ENCODE measurements at regions not wholly inside any gene's neighbourhood (a gene's known extent, or its start where the extent isn't known, plus 50 kb on each side); places are given as distances from the start of the nearest gene placed in this dataset.

DNA sequence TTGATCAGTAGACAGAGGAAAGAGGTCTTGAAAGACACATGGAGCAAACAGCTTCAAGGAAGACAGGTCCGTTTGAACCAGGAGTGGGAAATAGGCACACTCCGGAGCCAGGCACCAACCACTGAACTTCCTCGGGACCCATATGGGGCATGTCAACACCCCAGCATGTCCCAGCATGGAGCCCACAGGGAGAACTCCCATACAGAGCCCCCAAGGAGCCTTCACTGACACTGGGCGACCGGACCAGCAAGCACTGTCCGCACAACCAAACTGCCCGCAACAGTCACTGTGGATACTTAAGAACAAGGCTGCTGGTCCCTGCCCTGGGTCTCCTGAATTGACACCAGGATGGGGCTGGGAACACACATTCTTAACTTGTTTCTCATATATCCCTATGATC is 286.2 kb upstream of the SALL3 start:
- DNase-seq (ENCODE audit: low read depth in 2 of 2), result no peak

DNA sequence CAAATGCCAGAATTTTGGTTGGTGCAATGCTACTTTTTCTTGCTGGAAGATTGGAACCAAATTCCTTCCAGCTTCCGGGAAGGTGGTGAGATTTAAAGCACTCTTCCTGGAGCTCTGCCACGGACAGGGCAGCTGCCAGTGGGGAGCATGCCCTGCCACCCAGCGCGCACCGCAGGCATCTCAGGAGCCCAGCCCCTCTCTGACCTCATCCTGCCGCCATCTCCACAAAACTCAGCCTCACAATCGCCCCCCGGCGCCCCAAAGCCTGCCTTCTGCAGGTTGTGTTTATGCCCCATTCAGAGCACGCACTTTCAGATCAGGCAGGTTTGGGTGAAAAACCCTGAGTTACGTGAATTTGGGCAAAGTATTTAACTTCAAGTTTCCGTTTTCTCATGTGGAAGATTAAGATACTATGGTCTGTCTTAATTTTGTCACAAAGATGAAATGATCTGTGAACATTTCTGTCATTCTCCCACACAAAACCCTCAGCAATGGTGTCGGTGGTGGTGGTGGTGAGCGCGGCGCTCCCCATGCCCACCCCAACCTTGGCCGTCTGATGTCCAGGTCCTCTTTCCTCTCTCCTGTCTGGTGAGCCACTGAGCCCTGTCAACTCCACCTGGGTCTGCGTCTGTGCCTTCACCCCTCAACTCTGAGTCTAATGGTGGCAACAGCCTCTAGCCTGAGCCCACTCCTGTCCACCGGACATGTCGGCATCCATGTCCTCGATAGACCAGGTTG is 282.8 kb upstream of the SALL3 start:
- DNase-seq (ENCODE audit: low read depth in 2 of 2), result no peak

DNA sequence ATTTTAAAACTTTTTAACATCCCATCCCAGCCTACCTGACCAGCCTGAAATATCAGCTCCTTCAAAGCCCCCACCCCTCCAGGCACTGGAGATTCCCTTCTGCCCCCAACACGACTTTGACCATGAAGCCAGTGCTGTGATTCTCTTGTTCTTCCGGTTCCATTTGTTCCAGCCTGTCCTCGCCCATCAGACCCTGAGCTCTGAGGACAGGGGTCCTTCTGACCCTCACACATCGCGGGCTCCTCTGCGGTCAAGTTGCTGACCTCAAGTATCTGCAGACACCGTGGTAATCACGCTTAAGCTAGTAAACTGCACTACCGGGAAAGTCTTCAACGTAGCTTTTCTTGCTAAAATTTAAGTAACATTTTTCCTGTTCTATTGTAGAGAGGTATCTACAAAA is 282.2 kb upstream of the SALL3 start:
- DNase-seq (ENCODE audit: low read depth in 2 of 2), result no peak

DNA sequence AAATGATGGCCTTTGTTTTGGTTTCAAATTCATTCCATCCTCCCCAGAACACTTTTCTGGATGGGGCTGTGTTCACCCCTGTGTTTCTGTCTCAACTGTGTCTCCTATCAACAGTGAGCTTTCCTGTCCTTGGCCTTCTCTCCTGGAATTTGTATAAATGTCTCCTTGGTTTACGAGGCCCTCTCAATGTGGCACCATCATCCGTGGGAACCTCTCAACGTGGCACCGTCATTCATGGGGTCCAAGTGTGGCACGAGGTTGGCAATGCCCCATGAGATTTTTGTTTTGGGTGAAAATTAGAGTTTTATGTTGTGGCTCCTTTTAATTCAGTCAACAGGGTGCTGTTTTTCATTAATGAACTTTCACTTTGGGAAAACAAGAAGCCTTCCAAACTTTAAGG is 280.7 kb upstream of the SALL3 start:
- DNase-seq (ENCODE audit: low read depth in 2 of 2), result no peak

DNA sequence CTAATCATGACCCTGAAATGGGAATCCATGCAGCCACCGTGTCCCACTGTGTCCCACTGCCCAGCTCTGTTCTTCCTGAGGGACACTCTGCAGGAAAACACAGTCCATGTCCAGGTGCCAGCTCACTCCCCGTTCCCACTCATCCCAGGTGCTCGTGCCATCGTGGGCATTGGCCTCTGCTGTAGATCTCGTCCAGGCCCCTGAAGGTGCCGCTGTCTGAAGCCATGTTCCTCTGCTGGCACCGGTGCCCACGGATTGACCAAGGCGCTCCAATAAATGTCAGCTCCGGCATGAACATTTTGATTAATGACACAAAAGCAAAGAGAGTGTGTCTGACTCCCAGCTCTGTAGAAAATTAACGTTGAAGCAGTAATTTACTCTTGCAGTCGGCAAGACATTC is 280.1 kb upstream of the SALL3 start:
- DNase-seq (ENCODE audit: low read depth in 2 of 2), result no peak

DNA sequence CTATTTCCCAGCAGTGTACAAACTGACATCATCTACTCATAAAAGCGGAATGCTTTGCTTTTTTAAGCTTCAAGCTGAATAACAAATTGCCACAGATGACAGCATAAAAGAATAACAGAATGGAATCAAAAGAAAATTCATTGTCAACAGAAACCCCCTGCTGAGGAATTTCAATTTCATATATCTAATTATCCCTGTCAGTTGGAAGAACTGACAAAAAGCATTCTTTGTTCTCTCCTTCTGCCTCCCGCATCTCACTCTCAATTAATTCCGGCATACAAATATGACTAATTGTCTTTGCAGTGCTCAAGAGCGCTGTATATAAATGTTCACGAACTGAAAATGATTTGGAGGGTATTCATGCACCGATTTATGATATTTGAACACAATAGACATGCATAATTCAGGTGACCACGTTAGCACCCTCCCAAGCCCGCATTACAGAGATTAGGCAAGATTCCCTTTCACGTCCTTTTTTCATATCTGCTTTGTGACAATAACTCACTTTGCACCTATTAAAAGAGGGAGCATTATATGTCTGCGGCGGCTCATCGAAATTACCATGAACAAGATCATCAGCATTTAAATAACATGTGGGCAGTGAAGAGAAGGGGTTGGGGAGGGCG is 277.7 kb upstream of the SALL3 start:
- no peak for DNase-seq (ENCODE audit: low read depth in 2 of 2)

DNA sequence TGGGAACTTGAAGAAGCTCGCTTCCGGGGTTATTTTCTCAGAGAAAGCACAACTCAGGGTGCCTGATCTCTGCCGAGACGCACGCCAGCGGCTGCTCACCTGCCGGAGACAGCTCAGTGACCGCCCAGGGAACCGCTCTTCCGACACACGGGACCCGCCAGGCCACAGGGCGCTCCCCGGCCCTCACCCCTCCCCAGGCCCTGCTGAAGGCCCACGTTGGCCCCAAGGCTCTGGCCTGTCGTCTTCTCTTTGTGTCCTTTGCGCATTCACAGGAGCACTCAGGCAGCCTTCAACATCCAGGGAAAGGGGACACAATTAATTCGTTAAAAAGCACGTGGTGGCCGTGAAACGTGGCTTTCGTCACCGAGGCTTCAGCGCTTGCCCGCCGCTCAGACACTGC is 276.3 kb upstream of the SALL3 start:
- no peak for DNase-seq (ENCODE audit: low read depth in 2 of 2)

DNA sequence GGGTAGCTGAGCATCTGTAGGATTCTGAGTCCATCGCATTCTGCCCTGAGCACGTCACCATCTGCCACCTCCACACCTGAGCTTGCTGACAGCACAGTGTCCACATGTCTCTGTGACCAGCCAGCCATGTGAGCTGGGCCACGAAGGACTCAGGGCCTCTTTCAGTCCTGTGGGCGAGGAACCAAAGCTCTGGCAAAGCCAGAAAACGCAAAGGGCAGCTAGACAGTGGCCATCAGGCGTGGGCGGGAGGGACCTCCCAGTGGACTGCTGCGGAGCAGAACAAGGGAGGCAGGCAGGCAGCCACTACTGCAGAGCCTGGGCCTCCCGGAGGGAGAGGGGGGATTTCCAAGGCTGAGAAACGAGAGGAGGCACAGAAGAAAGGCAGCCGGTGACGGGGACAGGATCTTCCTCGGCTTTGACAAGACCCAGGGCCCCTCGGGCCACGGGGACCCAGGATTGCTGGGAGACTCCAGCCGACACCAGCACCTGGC is 274.6 kb upstream of the SALL3 start:
- no peak for DNase-seq (ENCODE audit: low read depth in 2 of 2)

DNA sequence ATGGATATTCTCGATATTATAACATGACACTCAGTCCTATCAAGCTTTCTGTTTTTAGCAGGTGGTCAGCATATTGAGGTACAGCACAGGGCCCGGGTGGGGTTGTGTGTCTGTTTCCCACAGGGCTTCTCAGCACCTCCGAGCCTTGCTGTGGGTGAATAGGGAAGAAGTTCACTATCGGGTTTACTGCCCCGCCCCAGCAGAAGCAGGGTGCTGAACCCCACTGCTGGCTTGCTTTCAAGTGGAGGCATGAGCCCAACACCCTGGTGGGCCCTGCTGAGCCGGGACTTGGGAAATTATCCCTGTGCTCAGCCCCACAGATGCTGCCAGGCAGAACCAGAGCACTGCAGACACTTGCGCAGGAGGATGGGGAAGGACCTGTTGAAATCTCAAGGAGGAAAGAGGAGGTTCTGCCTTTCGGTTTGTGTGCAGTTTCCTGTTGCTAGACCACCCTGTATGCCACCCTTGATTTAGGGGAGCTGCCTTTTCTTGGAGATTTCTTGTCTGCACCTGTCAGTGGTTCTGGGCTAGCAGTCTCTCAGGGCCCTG is 270.3 kb upstream of the SALL3 start:
- DNase-seq (ENCODE audit: low read depth in 2 of 2), result no peak

DNA sequence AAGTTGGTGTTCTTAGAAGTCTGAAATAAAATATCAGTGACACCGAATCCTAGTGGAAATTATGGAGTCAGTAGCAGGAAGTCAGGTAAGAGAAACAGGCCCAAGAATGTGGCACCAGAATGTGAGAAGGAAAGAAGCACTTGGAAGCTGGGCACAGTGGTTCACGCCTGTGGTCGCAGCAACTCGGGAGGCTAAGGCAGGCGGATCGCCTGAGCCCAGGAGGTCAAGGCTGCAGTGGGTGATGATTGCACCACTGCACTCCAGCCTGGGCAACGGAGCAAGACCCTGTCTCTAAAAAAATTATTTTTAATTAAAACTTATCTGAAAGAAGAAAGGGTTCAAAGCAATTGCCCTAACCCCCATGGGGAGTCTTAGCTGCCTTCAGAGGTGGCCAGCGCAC is 268.3 kb upstream of the SALL3 start:
- no peak for DNase-seq (ENCODE audit: low read depth in 2 of 2)

DNA sequence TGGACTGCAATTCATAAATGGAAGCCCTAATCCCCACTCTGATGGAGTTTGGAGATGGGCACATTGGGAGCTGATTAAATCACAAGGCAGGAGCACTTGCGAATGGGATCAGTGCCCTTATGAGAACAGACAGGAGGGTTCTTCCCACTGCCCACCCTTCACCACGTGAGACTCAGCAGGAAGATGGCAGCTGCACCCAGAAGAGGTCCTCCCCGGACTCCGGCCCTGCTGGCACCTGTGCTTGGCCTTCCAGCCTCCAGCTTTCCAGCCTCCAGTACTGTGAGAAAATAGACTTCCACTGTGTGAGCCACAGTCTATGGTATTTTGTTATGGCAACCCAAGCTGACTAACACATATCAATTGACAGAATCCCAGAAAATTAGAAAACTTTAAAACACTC is 267.6 kb upstream of the SALL3 start:
- DNase-seq (ENCODE audit: low read depth in 2 of 2), result no peak

DNA sequence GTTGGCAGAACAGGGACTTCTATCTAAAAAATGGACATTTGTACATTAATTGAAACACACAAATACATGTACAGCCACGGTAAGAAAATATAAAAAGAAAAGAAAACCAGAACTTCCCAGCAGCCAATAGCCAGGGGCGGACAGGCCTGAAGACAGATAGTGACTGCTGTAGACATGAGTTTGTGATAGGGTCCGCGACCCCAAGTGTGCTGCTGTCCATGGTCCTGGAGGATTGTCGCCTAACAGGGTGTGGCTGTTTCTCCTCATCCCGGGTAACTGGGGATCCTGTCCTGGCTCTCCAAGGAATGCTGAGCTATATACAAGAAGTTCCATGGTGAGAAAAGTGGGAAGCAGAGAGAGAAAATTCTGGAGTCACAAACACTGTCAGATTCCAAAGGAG is 266.5 kb upstream of the SALL3 start:
- DNase-seq (ENCODE audit: low read depth in 2 of 2), result no peak

DNA sequence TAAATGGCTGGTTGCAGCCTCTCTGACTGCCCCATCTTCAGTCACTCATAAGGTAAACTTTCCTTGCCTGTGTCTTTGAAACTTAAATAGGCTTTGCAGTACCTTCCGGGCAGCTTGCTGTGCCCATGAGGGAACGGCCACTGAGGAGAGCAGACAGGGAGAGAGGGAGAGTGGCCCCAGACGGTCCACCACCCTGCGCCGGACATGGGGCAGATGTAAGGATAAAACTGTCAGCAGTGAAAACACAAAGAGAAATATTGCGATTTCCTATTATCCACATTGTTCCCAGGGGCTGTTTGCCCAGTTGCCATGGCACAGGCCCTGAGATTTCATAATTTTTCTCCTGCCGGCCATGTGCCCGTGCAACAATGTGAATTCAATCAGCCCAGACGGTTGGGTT is 265.9 kb upstream of the SALL3 start:
- DNase-seq (ENCODE audit: low read depth in 2 of 2), result no peak

DNA sequence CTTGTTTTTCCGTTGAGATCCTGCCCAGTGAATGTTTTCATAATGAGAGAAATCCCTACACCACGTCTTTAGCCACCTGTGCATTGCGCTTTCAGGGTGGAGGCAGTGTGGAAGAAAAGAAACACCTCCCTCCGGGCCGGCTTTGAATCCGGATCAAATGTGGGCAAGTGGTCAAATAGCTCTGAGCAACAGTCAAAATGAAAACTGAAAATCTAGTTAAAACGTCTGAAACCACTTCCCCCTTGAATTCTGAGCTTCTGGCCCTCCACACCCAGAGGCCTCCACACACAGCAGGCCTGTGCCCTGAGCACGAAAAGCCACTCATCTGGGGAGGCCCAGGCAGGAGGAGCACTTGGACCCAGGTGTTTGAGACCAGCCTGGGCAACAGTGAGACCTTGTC is 263.6 kb upstream of the SALL3 start:
- DNase-seq (ENCODE audit: low read depth in 2 of 2), result no peak

DNA sequence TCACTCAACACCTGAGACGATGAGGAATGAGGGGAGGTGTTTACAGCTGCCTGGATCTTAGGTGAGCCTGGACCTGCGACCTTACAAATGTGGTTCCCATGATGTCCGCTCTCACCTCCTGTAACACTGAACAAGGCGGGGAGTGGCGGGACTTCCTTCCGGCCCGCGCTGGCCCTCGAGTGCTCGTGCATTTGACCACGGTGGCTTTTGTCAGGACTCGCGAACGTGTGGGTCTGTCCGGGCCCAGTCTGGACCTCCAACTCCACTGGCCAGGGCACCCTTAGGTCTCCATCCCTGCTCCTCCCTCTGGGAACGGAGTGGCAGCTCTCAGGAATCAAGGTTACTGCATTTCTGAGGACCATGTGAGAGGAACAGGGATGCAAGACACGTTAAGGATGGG is 263.0 kb upstream of the SALL3 start:
- no peak for DNase-seq (ENCODE audit: low read depth in 2 of 2)

DNA sequence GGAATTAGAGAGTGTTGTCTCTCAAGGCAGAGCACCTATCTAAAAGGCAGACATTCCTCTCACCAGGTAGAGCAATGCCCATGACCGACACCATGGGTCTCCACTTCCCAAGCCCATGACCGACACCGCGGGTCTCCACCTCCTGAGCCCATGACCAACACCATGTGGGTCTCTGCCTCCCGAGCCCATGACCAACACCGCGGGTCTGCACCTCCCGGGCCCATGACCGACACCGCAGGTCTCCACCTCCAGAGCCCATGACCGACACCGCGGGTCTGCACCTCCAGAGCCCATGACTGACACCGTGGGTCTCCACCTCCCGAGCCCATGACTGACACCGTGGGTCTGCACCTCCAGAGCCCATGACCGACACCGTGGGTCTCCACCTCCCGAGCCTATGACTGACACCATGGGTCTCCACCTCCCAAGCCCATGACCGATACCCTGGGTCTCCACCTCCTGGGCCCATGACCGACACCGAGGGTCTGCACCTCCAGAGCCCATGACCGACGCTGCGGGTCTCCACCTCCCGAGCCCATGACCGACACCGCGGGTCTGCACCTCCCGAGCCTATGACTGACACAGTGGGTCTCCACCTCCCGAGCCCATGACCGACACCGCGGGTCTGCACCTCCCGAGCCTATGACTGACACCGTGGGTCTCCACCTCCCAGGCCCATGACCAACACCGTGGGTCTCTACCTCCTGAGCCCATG is 262.4 kb upstream of the SALL3 start:
- no peak for DNase-seq (ENCODE audit: low read depth in 2 of 2)

DNA sequence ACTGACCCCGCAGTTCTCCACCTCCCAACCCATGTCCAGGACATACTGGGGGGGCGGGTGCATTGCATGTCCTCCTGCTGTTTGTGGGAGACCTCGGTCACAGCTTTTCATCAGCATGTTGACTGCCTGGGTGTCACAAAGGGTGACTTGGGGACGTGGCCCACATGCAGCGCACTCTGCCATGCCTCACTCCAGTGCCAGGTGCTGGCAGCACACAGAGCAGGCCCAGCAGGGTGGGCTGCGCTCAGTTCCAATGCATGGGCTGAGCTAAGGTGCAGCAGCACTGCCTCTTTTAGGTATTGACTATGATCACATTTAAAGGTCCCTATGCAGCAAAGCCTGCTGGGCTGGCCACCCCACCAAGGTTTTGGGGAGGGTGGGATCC is 261.9 kb upstream of the SALL3 start:
- DNase-seq (ENCODE audit: low read depth in 2 of 2), result no peak

DNA sequence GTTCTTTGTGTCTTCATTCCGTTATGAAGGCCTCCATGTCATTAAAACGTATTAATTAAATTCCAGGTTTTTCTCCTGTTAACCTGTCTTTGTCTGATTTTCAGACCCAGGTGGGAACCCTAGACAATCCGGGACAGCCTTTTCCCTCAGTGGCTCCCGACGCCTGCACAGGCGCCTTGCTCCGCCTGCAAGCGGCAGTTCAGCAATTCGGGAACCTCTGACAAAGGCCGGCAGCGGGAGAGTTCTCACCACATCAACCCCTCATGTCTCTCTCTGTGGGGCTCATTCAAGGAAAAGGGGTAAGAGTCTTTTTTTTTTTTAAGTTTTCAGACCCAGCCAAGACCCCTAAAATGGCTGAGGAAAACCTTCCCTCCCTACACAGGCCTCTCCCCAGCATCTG is 259.8 kb upstream of the SALL3 start:
- DNase-seq (ENCODE audit: low read depth in 2 of 2), result no peak

DNA sequence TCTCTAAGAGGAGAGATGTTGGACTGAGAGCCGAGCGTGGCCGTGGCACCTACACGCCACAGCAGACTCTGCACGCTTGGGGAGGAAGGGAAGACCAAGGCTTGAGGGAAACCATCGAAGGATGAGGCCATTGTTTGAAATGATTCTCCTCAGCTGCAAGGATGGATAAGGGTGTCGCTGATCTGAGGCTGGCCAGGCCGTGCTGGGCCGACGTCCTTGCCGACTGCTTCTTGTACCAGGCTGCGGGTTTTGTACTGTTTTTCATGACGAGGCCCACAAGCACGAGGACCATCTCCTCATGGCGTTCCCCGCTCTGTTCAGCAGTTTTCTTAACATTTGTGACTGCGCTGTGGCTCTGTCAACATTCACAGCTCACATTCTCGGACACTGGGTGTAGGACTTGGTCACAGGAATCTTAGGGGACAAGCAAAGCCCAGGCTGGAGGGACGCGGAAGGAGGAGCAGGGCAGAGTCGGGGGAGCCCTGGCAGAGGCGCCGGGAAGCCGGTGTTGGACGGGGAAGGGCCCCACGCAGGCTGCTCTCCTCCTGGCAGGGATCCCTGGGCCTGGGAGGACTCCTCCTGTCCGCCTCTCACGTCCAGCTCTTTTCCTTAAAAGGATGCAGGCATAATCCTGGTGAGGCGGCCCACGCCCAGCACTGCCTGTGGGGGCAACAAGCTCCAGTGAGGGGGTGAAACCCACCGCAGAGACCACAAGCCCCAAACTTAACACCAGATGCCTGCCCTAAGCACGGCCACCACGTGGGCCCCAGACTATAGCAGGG is 259.0 kb upstream of the SALL3 start:
- no peak for DNase-seq (ENCODE audit: low read depth in 2 of 2)

DNA sequence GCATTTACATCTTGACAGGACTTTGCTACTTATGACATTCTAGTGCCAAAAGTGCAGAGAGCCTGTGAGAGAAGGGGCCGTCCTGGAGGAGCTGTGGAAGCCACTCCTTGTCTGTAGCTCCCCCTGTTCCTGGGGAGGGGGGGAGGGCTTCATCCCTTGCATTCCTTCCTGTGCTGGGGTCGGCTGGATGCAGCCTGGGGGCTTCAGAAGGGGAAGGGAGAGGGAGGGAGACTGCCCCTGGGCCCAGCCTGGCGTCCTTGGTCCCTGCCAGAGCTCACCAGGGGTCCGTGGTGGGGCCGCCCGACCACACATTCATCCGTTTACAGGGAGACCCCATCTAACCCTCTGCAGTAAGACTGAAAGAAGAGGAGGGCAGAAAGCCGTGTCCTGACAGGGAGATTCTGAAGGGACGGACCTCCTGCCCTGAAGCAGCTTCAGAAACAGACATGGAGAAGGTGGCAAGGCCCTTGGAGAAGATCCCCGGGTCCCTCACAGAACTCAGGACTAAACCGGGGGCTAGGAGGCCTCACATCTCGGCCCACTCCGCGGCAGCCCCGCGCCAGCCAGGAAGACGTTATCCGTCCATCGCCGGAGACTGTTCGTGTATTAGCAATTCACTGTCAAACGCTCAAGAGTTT is 258.3 kb upstream of the SALL3 start:
- no peak for DNase-seq (ENCODE audit: low read depth in 2 of 2)

DNA sequence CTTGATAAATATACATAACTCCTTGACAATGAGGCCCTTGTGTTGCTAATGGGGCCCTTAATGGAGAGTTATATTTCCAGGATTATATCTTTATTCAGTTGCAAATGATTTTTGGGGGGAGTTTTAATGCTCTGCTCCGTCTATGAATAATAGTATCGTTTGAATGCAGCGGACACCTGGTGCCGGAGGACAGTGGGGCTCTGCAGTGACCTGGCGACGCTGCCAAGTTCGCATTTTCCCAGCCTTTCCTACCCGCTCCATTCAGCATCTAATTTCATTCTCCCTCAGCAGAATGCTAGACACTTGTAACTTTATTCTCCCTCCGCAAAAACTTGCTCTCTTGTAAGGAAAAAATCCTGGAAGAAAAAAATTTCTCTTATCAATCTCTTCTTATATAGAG is 257.6 kb upstream of the SALL3 start:
- no peak for DNase-seq (ENCODE audit: low read depth in 2 of 2)

DNA sequence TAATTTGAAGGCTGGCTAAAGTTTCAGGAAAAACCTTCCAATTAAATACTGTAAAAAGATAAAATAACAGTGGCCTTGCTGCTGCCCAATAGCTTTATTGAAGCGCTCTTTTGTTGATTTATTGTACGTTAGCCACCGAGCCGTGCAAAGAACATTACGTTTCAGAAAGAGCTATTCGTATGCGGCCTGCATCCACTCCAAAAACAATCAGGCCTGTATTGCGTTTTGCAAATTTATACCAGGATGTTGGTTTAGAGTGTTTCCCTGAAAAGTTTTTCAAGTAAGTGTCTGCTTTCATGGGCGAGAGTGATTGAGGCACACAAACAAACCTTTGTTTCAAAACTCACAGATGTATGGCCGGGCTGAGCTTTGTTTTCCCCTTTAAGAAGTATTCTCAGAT is 257.2 kb upstream of the SALL3 start:
- no peak for DNase-seq (ENCODE audit: low read depth in 2 of 2)

All from activated CD4-positive, alpha-beta T cell treated with anti-CD3 and anti-CD28 coated beads for 24 hours (primary cell).